ENCODE measurements at regions not wholly inside any gene's neighbourhood (a gene's known extent, or its start where the extent isn't known, plus 50 kb on each side); places are given as distances from the start of the nearest gene placed in this dataset.

GRCh38 chr2:64779117-64779690 lies 125.5 kb upstream of the SERTAD2 start:
- no peak overlapping the region for H3K4me3 ChIP-seq (ENCODE audit: low read depth in 2 of 2, low read length in 2 of 2)
- H3K27me3 ChIP-seq (ENCODE audit: control insufficient read depth, insufficient read depth, low read length) = no peaks in the 10 kb centered on the region

GRCh38 chr2:64780041-64780440 lies 126.3 kb upstream of the SERTAD2 start:
- H3K4me1 ChIP-seq (ENCODE audit: control insufficient read depth, insufficient read depth, low read length) = peaks cover 6% of the 10 kb centered on the region; the same call in 1 of the 2 replicates
- H3K27me3 ChIP-seq (ENCODE audit: control insufficient read depth, insufficient read depth, low read length) = no peaks in the 10 kb centered on the region
- ATAC-seq (no peak), DNase-seq (ENCODE audit: low read depth, low spot score) (no peak)
- H3K4me3 ChIP-seq (ENCODE audit: low read depth in 2 of 2, low read length in 2 of 2) = no peak overlapping the region
- H3K27ac ChIP-seq (ENCODE audit: low read length) = no peak overlapping the region
- BruUV-seq (replicated peaks) = no TSS peak
- H3K36me3 ChIP-seq (ENCODE audit: control insufficient read depth, insufficient read depth, low read length) = no peaks in the 10 kb centered on the region
- no peaks in the 10 kb centered on the region for H3K9me3 ChIP-seq (ENCODE audit: control insufficient read depth, insufficient read depth, low read depth, low read length)
- no peak for TF ChIP-seq CTCF (IDR thresholded peaks at IDR 0.05)
- no peak for TF ChIP-seq TCF7L2 (IDR thresholded peaks at IDR 0.05; ENCODE audit: low read depth, low read length)
- no peak for TF ChIP-seq REST (IDR thresholded peaks at IDR 0.05; ENCODE audit: insufficient read depth in 1 of 2, low read depth in 2 of 2, low read length in 1 of 2)
- no peak for TF ChIP-seq SIN3A (IDR thresholded peaks at IDR 0.05; ENCODE audit: borderline replicate concordance, insufficient read depth, low read depth, low read length)
- TF ChIP-seq POLR2AphosphoS5 (IDR thresholded peaks at IDR 0.05; ENCODE audit: low read depth, low read length) = no peak
- in situ Hi-C loops (cut with HindIII; ENCODE audit: low pct_unique_long_range_greater_than_20kb, low sequenced_read_pairs) = no loop called here
- intact Hi-C loops (cut with micrococcal nuclease; ENCODE audit: unreplicated experiment) = no loop called here
- POLR2A ChIA-PET = no interaction called here
- CTCF ChIA-PET = no interaction called here

More at GRCh38 chr2:64779117-64779690, 125.5 kb upstream of the SERTAD2 start:
- Histone ChIP-seq H3K4me1 (ENCODE audit: control insufficient read depth, insufficient read depth, low read length) (peaks cover 6% of the 10 kb centered on the region; the same call in 1 of the 2 replicates), H3K36me3 (ENCODE audit: control insufficient read depth, insufficient read depth, low read length) (no peaks in the 10 kb centered on the region), H3K27ac (ENCODE audit: low read length) (0 out of 2 replicates have a peak overlapping the region, but pooled peaks have one; percentile 9), H3K9me3 (ENCODE audit: control insufficient read depth, insufficient read depth, low read depth, low read length) (no peaks in the 10 kb centered on the region)
- ChIA-PET CTCF (interaction anchor here (0.6 kb wide), 1 partner anchor 85 kb away, joined by 3 read pairs; no protein-coding TSS in a partner anchor), POLR2A (no interaction called here)
- TF ChIP-seq POLR2AphosphoS5 (IDR thresholded peaks at IDR 0.05; ENCODE audit: low read depth, low read length) = no peak
- no peak for TF ChIP-seq SIN3A (IDR thresholded peaks at IDR 0.05; ENCODE audit: borderline replicate concordance, insufficient read depth, low read depth, low read length)
- TF ChIP-seq REST (IDR thresholded peaks at IDR 0.05; ENCODE audit: insufficient read depth in 1 of 2, low read depth in 2 of 2, low read length in 1 of 2) = no peak
- DNase-seq (ENCODE audit: low read depth, low spot score) (no peak), ATAC-seq (peak; percentile 80)
- in situ Hi-C loops (cut with HindIII; ENCODE audit: low pct_unique_long_range_greater_than_20kb, low sequenced_read_pairs) = no loop called here
- BruUV-seq (replicated peaks) = no TSS peak
- intact Hi-C loops (cut with micrococcal nuclease; ENCODE audit: unreplicated experiment) = no loop called here
